Smooth muscle cell (in vitro differentiated cells): ENCODE measurements at regions not wholly inside any gene's neighbourhood (a gene's known extent, or its start where the extent isn't known, plus 50 kb on each side); places are given as distances from the start of the nearest gene placed in this dataset.

ENCODE experiments used
- DNase-seq: peaks from one replicate; lab custom pipeline; 2025; ENCODE audit not compliant: unreplicated experiment; lab: John Stamatoyannopoulos, UW
- H2AFZ ChIP-seq: fragments of 200-600 bp; sonication (generic); 2 replicates; pipeline ENCODE4 v1.6.0; 2016; ENCODE audit warnings: antibody characterized with exemption, low read depth, mild to moderate bottlenecking
- H3F3A ChIP-seq: fragments of 200-600 bp; sonication (generic); 2 replicates; pipeline ENCODE4 v1.6.0; 2017; ENCODE audit warnings: antibody characterized with exemption, low read depth
- H3K27ac ChIP-seq: fragments of 200-600 bp; sonication (generic); 2 replicates; pipeline ENCODE4 v1.5.1; 2016; ENCODE audit warnings: low read depth, mild to moderate bottlenecking
- H3K27me3 ChIP-seq: fragments of 200-600 bp; sonication (generic); 2 replicates; pipeline ENCODE4 v1.6.1; 2016; ENCODE audit warnings: low read depth, mild to moderate bottlenecking
- H3K36me3 ChIP-seq: fragments of 200-600 bp; sonication (generic); 2 replicates; pipeline ENCODE4 v1.5.1; 2016; ENCODE audit warnings: low read depth
- H3K4me1 ChIP-seq: fragments of 200-600 bp; sonication (generic); 2 replicates; pipeline ENCODE4 v1.5.1; 2016; ENCODE audit warnings: low read depth
- H3K4me2 ChIP-seq: fragments of 200-600 bp; sonication (generic); 2 replicates; pipeline ENCODE4 v1.6.0; 2016; ENCODE audit warnings: mild to moderate bottlenecking
- H3K4me3 ChIP-seq: fragments of 200-600 bp; sonication (generic); 2 replicates; pipeline ENCODE4 v1.5.1; 2016; ENCODE audit warnings: mild to moderate bottlenecking
- H3K79me2 ChIP-seq: fragments of 200-600 bp; sonication (generic); 2 replicates; pipeline ENCODE4 v1.6.0; 2016; ENCODE audit warnings: low read depth, mild to moderate bottlenecking
- H3K9ac ChIP-seq: fragments of 200-600 bp; sonication (generic); 2 replicates; pipeline ENCODE4 v1.6.0; 2016; ENCODE audit warnings: low read depth
- H3K9me3 ChIP-seq: fragments of 200-600 bp; sonication (generic); replicated peaks from 2 replicates; pipeline ENCODE4 v1.5.1; 2016; ENCODE audit warnings: low read depth
- H4K20me1 ChIP-seq: fragments of 200-600 bp; sonication (generic); 2 replicates; pipeline ENCODE4 v1.6.0; 2016; ENCODE audit warnings: low read depth
- WGBS: methylation state at CpG from one replicate; pipeline ENCODE4 v1.1.7; 2016; ENCODE audit warnings: low lambda C conversion rate; 5-methylcytosine and 5-hydroxymethylcytosine counted together
- TF ChIP-seq, protein P1 (sequence below): fragments of 200-600 bp; sonication (generic); IDR thresholded peaks from 2 replicates; pipeline ENCODE4 v1.5.1; 2017; ENCODE audit warnings: borderline replicate concordance, mild to moderate bottlenecking, antibody characterized with exemption; ENCODE audit not compliant: insufficient read depth, poor library complexity, severe bottlenecking

DNA sequence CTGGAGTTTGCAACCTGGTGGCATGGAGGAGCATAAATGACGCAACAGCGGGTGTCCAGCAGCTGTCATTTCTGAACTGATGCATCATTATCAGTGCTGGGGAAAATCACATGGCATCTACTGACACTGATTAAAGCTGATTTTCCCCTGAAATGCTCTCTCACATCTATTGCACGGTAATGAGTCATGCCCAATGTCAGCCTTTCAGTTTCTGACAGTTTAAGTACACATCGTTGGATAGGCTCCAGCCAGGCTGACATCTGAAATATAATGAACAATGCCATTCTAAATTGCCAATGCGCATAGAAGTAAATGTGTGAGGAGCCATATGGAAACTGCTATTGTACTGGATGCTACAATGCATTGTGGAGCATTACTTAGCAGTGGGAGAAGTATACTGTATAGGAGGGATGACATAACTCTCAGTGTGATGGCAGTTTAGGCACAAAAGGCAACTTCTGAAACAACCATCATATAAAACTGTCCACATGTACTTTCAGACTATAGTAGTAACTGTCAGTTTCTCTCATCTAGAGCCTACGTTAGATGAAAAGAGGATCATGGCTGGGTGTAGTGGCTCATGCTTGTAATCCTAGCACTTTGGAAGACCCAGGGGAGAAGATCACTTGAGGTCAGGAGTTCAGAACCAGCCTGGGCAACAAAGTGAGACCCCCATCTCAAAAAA is 389.3 kb upstream of the DMAC1 start:
- Histone ChIP-seq H3K36me3 (no peaks in the 10 kb centered on the region), H4K20me1 (no peaks in the 10 kb centered on the region), H3K79me2 (no peaks in the 10 kb centered on the region), H3K27ac (no peak overlapping the region), H3F3A (no peaks in the 10 kb centered on the region), H3K9me3 (no peaks in the 10 kb centered on the region), H3K4me1 (no peaks in the 10 kb centered on the region), H3K9ac (no peak overlapping the region), H3K4me3 (no peak overlapping the region), H3K27me3 (no peaks in the 10 kb centered on the region), H2AFZ (no peak overlapping the region), H3K4me2 (no peak overlapping the region)
- WGBS = 48% methylated on average over 6 of the region's 6 CpGs
- TF ChIP-seq, protein P1, sequence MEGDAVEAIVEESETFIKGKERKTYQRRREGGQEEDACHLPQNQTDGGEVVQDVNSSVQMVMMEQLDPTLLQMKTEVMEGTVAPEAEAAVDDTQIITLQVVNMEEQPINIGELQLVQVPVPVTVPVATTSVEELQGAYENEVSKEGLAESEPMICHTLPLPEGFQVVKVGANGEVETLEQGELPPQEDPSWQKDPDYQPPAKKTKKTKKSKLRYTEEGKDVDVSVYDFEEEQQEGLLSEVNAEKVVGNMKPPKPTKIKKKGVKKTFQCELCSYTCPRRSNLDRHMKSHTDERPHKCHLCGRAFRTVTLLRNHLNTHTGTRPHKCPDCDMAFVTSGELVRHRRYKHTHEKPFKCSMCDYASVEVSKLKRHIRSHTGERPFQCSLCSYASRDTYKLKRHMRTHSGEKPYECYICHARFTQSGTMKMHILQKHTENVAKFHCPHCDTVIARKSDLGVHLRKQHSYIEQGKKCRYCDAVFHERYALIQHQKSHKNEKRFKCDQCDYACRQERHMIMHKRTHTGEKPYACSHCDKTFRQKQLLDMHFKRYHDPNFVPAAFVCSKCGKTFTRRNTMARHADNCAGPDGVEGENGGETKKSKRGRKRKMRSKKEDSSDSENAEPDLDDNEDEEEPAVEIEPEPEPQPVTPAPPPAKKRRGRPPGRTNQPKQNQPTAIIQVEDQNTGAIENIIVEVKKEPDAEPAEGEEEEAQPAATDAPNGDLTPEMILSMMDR = no peak
- DNase-seq = no peak

- H3K4me3 ChIP-seq = no peak overlapping the region
- 97% methylated on average over 4 of the region's 4 CpGs for WGBS
- no peak overlapping the region for H3K27ac ChIP-seq
- no peaks in the 10 kb centered on the region for H3K79me2 ChIP-seq
- H3K27me3 ChIP-seq = no peaks in the 10 kb centered on the region
- H2AFZ ChIP-seq = no peak overlapping the region
- H3K36me3 ChIP-seq = no peaks in the 10 kb centered on the region
- H3F3A ChIP-seq = no peaks in the 10 kb centered on the region
- H3K9me3 ChIP-seq = no peaks in the 10 kb centered on the region
- no peaks in the 10 kb centered on the region for H4K20me1 ChIP-seq
- H3K4me1 ChIP-seq = no peaks in the 10 kb centered on the region
- TF ChIP-seq, protein P1 = no peak
- H3K9ac ChIP-seq = no peak overlapping the region
- no peak for DNase-seq
- no peak overlapping the region for H3K4me2 ChIP-seq
These were observed 387.0 kb upstream of the DMAC1 start for GRCh38 chr9:8186560-8186959.

- no peaks in the 10 kb centered on the region for H4K20me1 ChIP-seq
- no peaks in the 10 kb centered on the region for H3K4me1 ChIP-seq
- no peak overlapping the region for H3K4me2 ChIP-seq
- H3K79me2 ChIP-seq = no peaks in the 10 kb centered on the region
- no peaks in the 10 kb centered on the region for H3F3A ChIP-seq
- H2AFZ ChIP-seq = no peak overlapping the region
- WGBS = 75% methylated on average over 3 of the region's 3 CpGs
- no peaks in the 10 kb centered on the region for H3K36me3 ChIP-seq
- H3K27ac ChIP-seq = no peak overlapping the region
- TF ChIP-seq, protein P1 = no peak
- H3K9ac ChIP-seq = no peak overlapping the region
- no peaks in the 10 kb centered on the region for H3K27me3 ChIP-seq
- no peaks in the 10 kb centered on the region for H3K9me3 ChIP-seq
- H3K4me3 ChIP-seq = no peak overlapping the region
- no peak for DNase-seq
These were observed 384.0 kb upstream of the DMAC1 start for GRCh38 chr9:8183618-8184017.
